Adrenal gland (tissue), 9 donors: ENCODE measurements at regions not wholly inside any gene's neighbourhood (a gene's known extent, or its start where the extent isn't known, plus 50 kb on each side); places are given as distances from the start of the nearest gene placed in this dataset.

Experiments used
- DNase-seq, 7 donors: peaks; one replicate each; pipeline ENCODE4 v3.0.0-alpha.2; 2019 to 2020
- H3K27ac ChIP-seq, 5 donors: fragments of 200-600 bp; sonication (generic) in 4 of 5; 1 replicate in 3 of 5; 2 replicates in 2 of 5; pipeline versions ENCODE4 v1.5.1 to v1.8.0; 2016 to 2020; ENCODE audit warnings: mild to moderate bottlenecking in 1 of 5
- H3K27me3 ChIP-seq: fragments of 200-600 bp; 2 replicates; pipeline ENCODE4 v1.8.0; 2021
- H3K36me3 ChIP-seq, 2 donors: fragments of 200-600 bp; replicated peaks in 1 of 2; 1 replicate in 1 of 2; 2 replicates in 1 of 2; pipeline versions ENCODE4 v1.5.1 to v1.8.0; 2018 to 2022
- H3K4me1 ChIP-seq, 2 donors: fragments of 200-600 bp; replicated peaks in 1 of 2; 1 replicate in 1 of 2; 2 replicates in 1 of 2; pipeline versions ENCODE4 v1.5.1 to v1.8.0; 2018 to 2021
- H3K4me3 ChIP-seq, 4 donors: fragments of 200-600 bp; sonication (generic) in 3 of 4; one replicate each; pipeline ENCODE4 v1.5.1; 2016 to 2018
- H3K9me3 ChIP-seq, 3 donors: fragments of 200-600 bp; sonication (generic) in 1 of 3; replicated peaks in 1 of 3; 1 replicate in 2 of 3; 2 replicates in 1 of 3; pipeline versions ENCODE4 v1.5.1 to v1.8.0; 2016 to 2021
- CTCF ChIP-seq, 6 experiments: fragments of 450-650 bp in 4 of 6; fragments of 200-600 bp in 2 of 6; sonication (generic) in 1 of 6; IDR thresholded peaks; 1 replicate in 5 of 6; 2 replicates in 1 of 6; pipeline versions ENCODE4 v1.5.1 to v1.8.0; 2016 to 2021; ENCODE audit warnings: antibody characterized with exemption in 6 of 6, mild to moderate bottlenecking in 2 of 6, moderate library complexity in 1 of 6
- POLR2A ChIP-seq, 2 donors: fragments of 450-650 bp; IDR thresholded peaks; one replicate each; pipeline ENCODE4 v1.6.1; 2017; ENCODE audit warnings: antibody characterized with exemption in 2 of 2, mild to moderate bottlenecking in 2 of 2, moderate library complexity in 1 of 2
- WGBS, 4 donors: extraction: QIAGEN DNeasy Blood & Tissue Kit in 2 of 4; methylation state at CpG; one replicate each; pipeline versions ENCODE4 v1.1.5 to v1.1.7; 2013 to 2017; 5-methylcytosine and 5-hydroxymethylcytosine counted together
- intact Hi-C, 2 donors: fragments of 100-400 bp; cut with DNase I; formaldehyde crosslinking; loops; one replicate each; pipeline versions ENCODE4 v1.14.1 to v1.15.0; 2022 to 2023
- donor health status: healthy with polysubstance abuse.
- donor health status: Bipolar disorder and iron deficiency.
- donor health status: DM: yes; HTN: yes; CAD: no.
- donor health status: DM: no; HTN: no; CAD: no.
- donor health status: DM: no; HTN: no; CAD: no.

GRCh38 chr2:210839450-210839849, 283.1 kb downstream of the CPS1 start:
- no peaks in the 10 kb centered on the region for H3K36me3 ChIP-seq
- H3K4me1 ChIP-seq, result no peaks in the 10 kb centered on the region
- no peak for TF ChIP-seq CTCF (IDR thresholded peaks at IDR 0.05)
- no peak for TF ChIP-seq POLR2A (IDR thresholded peaks at IDR 0.05)
- intact Hi-C loops, result no loop called here
- no peaks in the 10 kb centered on the region for H3K9me3 ChIP-seq
- no peak overlapping the region for H3K27ac ChIP-seq
- H3K4me3 ChIP-seq, result no peak overlapping the region
- no peaks in the 10 kb centered on the region for H3K27me3 ChIP-seq
- DNase-seq, result no peak

- Histone ChIP-seq H3K4me3 (no peak overlapping the region), H3K27ac (no peak overlapping the region), H3K9me3 (no peaks in the 10 kb centered on the region), H3K27me3 (no peaks in the 10 kb centered on the region), H3K4me1 (no peaks in the 10 kb centered on the region), H3K36me3 (no peaks in the 10 kb centered on the region)
- intact Hi-C loops, result no loop called here
- WGBS, 4 donors, result 67 to 84% (median 72%) methylated on average over 3 of the region's 3 CpGs
- TF ChIP-seq POLR2A (IDR thresholded peaks at IDR 0.05) (no peak), CTCF (IDR thresholded peaks at IDR 0.05) (no peak)
- DNase-seq, result no peak
Observed at GRCh38 chr2:210842896-210843295, 286.5 kb downstream of the CPS1 start.

GRCh38 chr2:210844016-210844415, 287.6 kb downstream of the CPS1 start:
- intact Hi-C loops, result no loop called here
- DNase-seq, result no peak
- no peak overlapping the region for H3K27ac ChIP-seq
- 47 to 70% (median 66%) methylated on average over 1 of the region's 1 CpG for WGBS, 4 donors
- H3K36me3 ChIP-seq, result no peaks in the 10 kb centered on the region
- no peaks in the 10 kb centered on the region for H3K9me3 ChIP-seq
- H3K4me3 ChIP-seq, result no peak overlapping the region
- no peaks in the 10 kb centered on the region for H3K4me1 ChIP-seq
- TF ChIP-seq CTCF (IDR thresholded peaks at IDR 0.05), result no peak
- TF ChIP-seq POLR2A (IDR thresholded peaks at IDR 0.05), result no peak
- H3K27me3 ChIP-seq, result no peaks in the 10 kb centered on the region

- Histone ChIP-seq H3K36me3 (no peaks in the 10 kb centered on the region), H3K4me3 (no peak overlapping the region), H3K4me1 (no peaks in the 10 kb centered on the region), H3K27ac (no peak overlapping the region), H3K9me3 (no peaks in the 10 kb centered on the region), H3K27me3 (no peaks in the 10 kb centered on the region)
- no peak for TF ChIP-seq CTCF (IDR thresholded peaks at IDR 0.05)
- TF ChIP-seq POLR2A (IDR thresholded peaks at IDR 0.05), result no peak
- WGBS, 4 donors, result 19 to 48% (median 39%) methylated on average over 2 of the region's 2 CpGs
- no peak for DNase-seq
- intact Hi-C loops, result no loop called here
Observed at GRCh38 chr2:210859314-210859713, 302.9 kb downstream of the CPS1 start.
